Progenitor cell of endocrine pancreas (in vitro differentiated cells): ENCODE measurements at regions not wholly inside any gene's neighbourhood (a gene's known extent, or its start where the extent isn't known, plus 50 kb on each side); places are given as distances from the start of the nearest gene placed in this dataset.

Experiments
- DNase-seq: peaks from one replicate; pipeline ENCODE4 v3.0.0; 2021; ENCODE audit warnings: low spot score; ENCODE audit not compliant: unreplicated experiment
- H3K27ac Mint-ChIP-seq: 2 replicates; pipeline ENCODE4 v1.8.0; 2021; ENCODE audit warnings: mild to moderate bottlenecking, moderate library complexity, mixed read lengths
- H3K27me3 Mint-ChIP-seq: 2 replicates; pipeline ENCODE4 v1.8.0; 2021; ENCODE audit warnings: mixed read lengths
- H3K36me3 Mint-ChIP-seq: 2 replicates; pipeline ENCODE4 v1.8.0; 2022; ENCODE audit warnings: mixed read lengths; ENCODE audit not compliant: insufficient read depth
- H3K4me1 Mint-ChIP-seq: 2 replicates; pipeline ENCODE4 v1.8.0; 2021; ENCODE audit warnings: low read depth, mixed read lengths
- H3K4me3 Mint-ChIP-seq: 2 replicates; pipeline ENCODE4 v1.8.0; 2021; ENCODE audit warnings: low read depth, mild to moderate bottlenecking, moderate library complexity, mixed read lengths
- H3K9me3 Mint-ChIP-seq: 2 replicates; pipeline ENCODE4 v1.8.0; 2021; ENCODE audit warnings: low read depth, mixed read lengths
- TF ChIP-seq, protein P1 (sequence below): fragments of 200-600 bp; sonication (generic); IDR thresholded peaks from one replicate; pipeline ENCODE4 v1.5.0; 2021; ENCODE audit warnings: antibody characterized with exemption, mild to moderate bottlenecking; ENCODE audit not compliant: unreplicated experiment

DNA sequence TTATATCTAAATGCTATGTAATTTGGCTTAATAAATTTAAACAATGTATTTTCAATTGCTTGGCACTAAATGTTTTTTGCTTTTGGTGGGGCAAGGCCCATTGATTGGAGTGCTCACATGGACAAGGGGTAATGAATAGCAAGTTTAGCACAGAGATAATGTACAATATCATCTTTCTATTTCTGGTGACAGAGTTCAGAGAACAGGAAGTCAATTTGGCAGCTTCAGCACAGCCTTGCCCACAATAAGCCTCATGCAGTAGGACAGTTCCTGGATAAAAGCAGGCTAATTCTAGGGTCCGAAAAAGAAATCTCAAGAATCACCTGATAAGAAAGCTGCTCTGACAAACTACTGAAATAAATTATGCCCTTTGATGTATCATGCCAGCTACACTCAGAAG, 443.9 kb upstream of the FSHR start:
- TF ChIP-seq, protein P1, sequence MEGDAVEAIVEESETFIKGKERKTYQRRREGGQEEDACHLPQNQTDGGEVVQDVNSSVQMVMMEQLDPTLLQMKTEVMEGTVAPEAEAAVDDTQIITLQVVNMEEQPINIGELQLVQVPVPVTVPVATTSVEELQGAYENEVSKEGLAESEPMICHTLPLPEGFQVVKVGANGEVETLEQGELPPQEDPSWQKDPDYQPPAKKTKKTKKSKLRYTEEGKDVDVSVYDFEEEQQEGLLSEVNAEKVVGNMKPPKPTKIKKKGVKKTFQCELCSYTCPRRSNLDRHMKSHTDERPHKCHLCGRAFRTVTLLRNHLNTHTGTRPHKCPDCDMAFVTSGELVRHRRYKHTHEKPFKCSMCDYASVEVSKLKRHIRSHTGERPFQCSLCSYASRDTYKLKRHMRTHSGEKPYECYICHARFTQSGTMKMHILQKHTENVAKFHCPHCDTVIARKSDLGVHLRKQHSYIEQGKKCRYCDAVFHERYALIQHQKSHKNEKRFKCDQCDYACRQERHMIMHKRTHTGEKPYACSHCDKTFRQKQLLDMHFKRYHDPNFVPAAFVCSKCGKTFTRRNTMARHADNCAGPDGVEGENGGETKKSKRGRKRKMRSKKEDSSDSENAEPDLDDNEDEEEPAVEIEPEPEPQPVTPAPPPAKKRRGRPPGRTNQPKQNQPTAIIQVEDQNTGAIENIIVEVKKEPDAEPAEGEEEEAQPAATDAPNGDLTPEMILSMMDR, result no peak
- H3K9me3 Mint-ChIP-seq, result peaks cover 7% of the 10 kb centered on the region
- DNase-seq, result no peak
- no peaks in the 10 kb centered on the region for H3K27me3 Mint-ChIP-seq
- peaks cover 4% of the 10 kb centered on the region for H3K4me1 Mint-ChIP-seq
- no peaks in the 10 kb centered on the region for H3K36me3 Mint-ChIP-seq
- no peak overlapping the region for H3K27ac Mint-ChIP-seq
- H3K4me3 Mint-ChIP-seq, result no peak overlapping the region

DNA sequence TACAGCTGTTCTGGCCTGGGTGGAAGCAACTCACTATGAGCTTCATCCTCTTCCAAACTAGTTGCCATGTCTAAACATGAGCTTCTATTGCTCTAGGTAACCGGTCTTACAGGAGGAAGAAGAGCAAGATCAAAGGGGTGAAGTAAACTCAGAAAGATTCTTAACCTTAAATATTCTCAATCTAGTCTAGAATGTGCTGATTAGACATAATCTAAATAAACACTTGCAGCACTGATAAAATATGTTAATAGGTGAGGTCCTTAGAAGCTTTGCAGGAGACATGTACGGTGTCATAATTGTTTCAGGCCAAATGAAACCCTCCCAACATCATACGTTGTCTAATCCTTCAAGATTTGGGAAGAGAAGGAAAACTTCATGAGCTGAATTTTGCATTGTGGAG, 431.6 kb upstream of the FSHR start:
- TF ChIP-seq, protein P1, result no peak
- Mint-ChIP-seq H3K9me3 (no peaks in the 10 kb centered on the region), H3K36me3 (no peaks in the 10 kb centered on the region), H3K27ac (no peak overlapping the region), H3K27me3 (no peaks in the 10 kb centered on the region), H3K4me1 (no peaks in the 10 kb centered on the region), H3K4me3 (no peak overlapping the region)
- DNase-seq, result no peak

DNA sequence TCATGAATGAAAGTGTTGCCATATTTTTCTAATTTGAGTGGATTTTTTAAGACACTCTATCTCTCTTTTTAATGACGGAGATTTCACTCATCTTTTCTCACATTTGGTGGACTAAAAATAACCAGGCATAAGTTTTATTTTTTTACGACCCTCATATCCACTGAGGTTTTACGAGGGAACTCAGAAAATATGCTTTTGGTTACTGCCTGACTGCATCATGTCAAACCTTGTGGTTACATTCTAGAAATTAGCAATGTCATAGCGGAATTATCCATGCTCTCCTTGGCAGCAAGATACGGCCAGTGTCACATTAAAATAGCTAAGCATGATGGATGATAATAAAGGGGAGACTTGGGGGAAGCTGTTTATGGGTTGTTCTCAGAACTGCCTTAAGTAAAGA, 428.6 kb upstream of the FSHR start:
- Mint-ChIP-seq H3K4me3 (no peak overlapping the region), H3K9me3 (no peaks in the 10 kb centered on the region), H3K27ac (no peak overlapping the region), H3K4me1 (no peaks in the 10 kb centered on the region), H3K36me3 (no peaks in the 10 kb centered on the region), H3K27me3 (no peaks in the 10 kb centered on the region)
- DNase-seq, result no peak
- TF ChIP-seq, protein P1, result no peak

DNA sequence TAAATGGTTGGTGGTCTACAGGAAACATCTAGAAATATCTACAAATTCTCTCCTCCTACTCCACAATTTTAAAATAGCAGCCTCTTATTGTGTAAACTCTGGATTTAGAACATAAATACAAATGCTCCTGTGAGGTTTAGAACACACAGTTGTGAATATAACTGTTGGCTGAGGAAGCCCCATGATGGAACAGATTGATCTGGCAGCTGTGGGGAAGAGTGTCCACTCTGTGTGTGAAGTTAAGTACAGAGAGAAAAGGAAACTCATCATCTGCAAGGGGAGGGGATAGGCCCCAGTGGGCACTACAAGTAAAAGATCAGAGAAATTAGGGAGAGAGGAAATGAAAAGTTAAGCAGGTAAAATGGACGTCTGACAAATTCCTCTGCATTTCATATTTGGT, 422.7 kb upstream of the FSHR start:
- Mint-ChIP-seq H3K36me3 (no peaks in the 10 kb centered on the region), H3K4me1 (no peaks in the 10 kb centered on the region), H3K4me3 (no peak overlapping the region), H3K27ac (no peak overlapping the region), H3K9me3 (no peaks in the 10 kb centered on the region), H3K27me3 (no peaks in the 10 kb centered on the region)
- TF ChIP-seq, protein P1, result no peak
- DNase-seq, result no peak

DNA sequence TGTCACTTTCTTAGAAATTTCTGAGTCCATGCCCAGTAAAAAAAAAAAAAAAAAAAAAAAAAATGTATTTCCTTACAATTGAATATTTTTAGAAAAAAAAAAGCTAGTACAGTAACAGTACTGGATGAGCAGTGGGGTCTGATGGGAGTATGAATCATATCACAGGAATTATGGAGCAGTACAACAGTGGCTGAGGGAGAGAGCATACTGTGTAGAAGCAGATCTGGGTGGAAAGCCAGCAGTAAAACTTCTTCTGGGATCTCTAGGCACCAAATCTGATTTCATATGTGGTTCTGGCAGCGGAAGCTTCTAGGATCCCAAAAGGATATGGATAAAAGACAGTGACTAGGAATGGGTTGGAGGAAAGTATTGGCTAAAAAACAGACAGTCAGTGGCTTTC, 414.9 kb upstream of the FSHR start:
- H3K9me3 Mint-ChIP-seq, result no peaks in the 10 kb centered on the region
- H3K27ac Mint-ChIP-seq, result no peak overlapping the region
- TF ChIP-seq, protein P1, result no peak
- no peak for DNase-seq
- H3K27me3 Mint-ChIP-seq, result no peaks in the 10 kb centered on the region
- no peak overlapping the region for H3K4me3 Mint-ChIP-seq
- H3K4me1 Mint-ChIP-seq, result no peaks in the 10 kb centered on the region
- H3K36me3 Mint-ChIP-seq, result no peaks in the 10 kb centered on the region
